A549 (cell line): ENCODE measurements at regions not wholly inside any gene's neighbourhood (a gene's known extent, or its start where the extent isn't known, plus 50 kb on each side); places are given as distances from the start of the nearest gene placed in this dataset.

Source experiments
- ATAC-seq, 2 experiments: fragments of 200-7000 bp in 1 of 2; fragments of >200 bp in 1 of 2; cut with Nextera tagmentation in 1 of 2; cut with Tn5 transposase in 1 of 2; 3 replicates each; pipeline versions ENCODE4 v1.8.0 to v1.9.1; 2018 to 2020; ENCODE audit warnings: mild to moderate bottlenecking in 1 of 2, moderate library complexity in 1 of 2
- CTCF ChIA-PET: fragments of 300-600 bp; sonication (Branson Sonifier 250); formaldehyde crosslinking; extraction: SDS; loops from one replicate; lab custom pipeline; 2021; ENCODE audit warnings: antibody characterized with exemption, inconsistent platforms; lab: Yijun Ruan, JAX
- POLR2A ChIA-PET: fragments of 350-600 bp; formaldehyde crosslinking; extraction: SDS; loops from one replicate; lab custom pipeline; 2021; ENCODE audit warnings: antibody characterized with exemption, inconsistent platforms; lab: Yijun Ruan, JAX
- DNase-seq, 2 experiments: peaks; one replicate each; pipeline versions ENCODE4 v3.0.0 to v3.0.0-alpha.2; 2011 to 2016; ENCODE audit warnings: low read depth in 1 of 2, low spot score in 1 of 2
- FAIRE-seq: peaks from 2 replicates; lab custom pipeline; 2011; peaks lifted over from hg19 to GRCh38; lab: Jason Lieb, UNC
- H3K27ac ChIP-seq, 2 experiments: fragments of >200 bp; sonication (Bioruptor Twin); formaldehyde crosslinking; 3 replicates each; pipeline ENCODE4 v1.5.1; 2016 to 2017
- H3K4me1 ChIP-seq: fragments of >200 bp; sonication (Bioruptor Twin); formaldehyde crosslinking; 3 replicates; pipeline ENCODE4 v1.6.1; 2016
- H3K4me2 ChIP-seq: fragments of >200 bp; sonication (Bioruptor Twin); formaldehyde crosslinking; 3 replicates; pipeline ENCODE4 v1.6.1; 2016
- H3K4me3 ChIP-seq: fragments of >200 bp; sonication (Bioruptor Twin); formaldehyde crosslinking; 3 replicates; pipeline ENCODE4 v1.5.1; 2016
- H3K9me3 ChIP-seq: fragments of >200 bp; sonication (Bioruptor Twin); formaldehyde crosslinking; 3 replicates; pipeline ENCODE4 v1.6.1; 2016
- BCL3 ChIP-seq: fragments of >200 bp; sonication (Bioruptor Twin); formaldehyde crosslinking; IDR thresholded peaks from 3 replicates; pipeline ENCODE4 v1.6.1; 2016
- CBX8 ChIP-seq: fragments of 200-600 bp; sonication (generic); IDR thresholded peaks from 2 replicates; pipeline ENCODE4 v1.6.1; 2016
- CEBPB ChIP-seq, 2 experiments: fragments of >200 bp in 1 of 2; sonication (Bioruptor Twin) in 1 of 2; formaldehyde crosslinking in 1 of 2; IDR thresholded peaks; 2 replicates each; pipeline ENCODE4 v1.6.1; 2012 to 2016
- ELK1 ChIP-seq: fragments of 150-350 bp; IDR thresholded peaks from 2 replicates; pipeline ENCODE4 v1.6.1; 2014; ENCODE audit warnings: low read depth, mild to moderate bottlenecking, low read length
- EP300 ChIP-seq, 2 experiments: fragments of >200 bp; sonication (Bioruptor Twin); formaldehyde crosslinking; IDR thresholded peaks; 2 replicates in 1 of 2; 3 replicates in 1 of 2; pipeline ENCODE4 v1.6.1; 2016 to 2017
- ESRRA ChIP-seq: fragments of 150-350 bp; IDR thresholded peaks from 2 replicates; pipeline ENCODE4 v1.6.1; 2014; ENCODE audit warnings: mild to moderate bottlenecking, low read length, borderline replicate concordance
- HDAC2 ChIP-seq: fragments of 200-600 bp; sonication (generic); IDR thresholded peaks from 2 replicates; pipeline ENCODE4 v1.6.1; 2016
- HES2 ChIP-seq: fragments of >200 bp; sonication (Bioruptor Twin); formaldehyde crosslinking; IDR thresholded peaks from 2 replicates; pipeline ENCODE4 v1.6.1; 2016
- HEYL ChIP-seq: fragments of 250-450 bp; sonication (Bioruptor Pico); IDR thresholded peaks from 2 replicates; pipeline ENCODE4 v1.8.0; 2021; ENCODE audit warnings: mild to moderate bottlenecking, moderate library complexity
- HMGXB4 ChIP-seq: fragments of 250-450 bp; sonication (Bioruptor Pico); IDR thresholded peaks from 2 replicates; pipeline ENCODE4 v1.5.0; 2021; ENCODE audit warnings: mild to moderate bottlenecking, moderate library complexity, borderline replicate concordance
- HOXB13 ChIP-seq: fragments of 250-450 bp; sonication (Bioruptor Pico); IDR thresholded peaks from 2 replicates; pipeline ENCODE4 v1.5.0; 2020; ENCODE audit warnings: low read depth, mild to moderate bottlenecking, moderate library complexity
- JUN ChIP-seq, 2 experiments: fragments of >200 bp; sonication (Bioruptor Twin); formaldehyde crosslinking; IDR thresholded peaks; 2 replicates in 1 of 2; 3 replicates in 1 of 2; pipeline ENCODE4 v1.6.1; 2016 to 2017
- MAFK ChIP-seq: fragments of 450-650 bp; IDR thresholded peaks from 2 replicates; pipeline ENCODE4 v1.6.1; 2014; ENCODE audit not compliant: partially characterized antibody
- PBX3 ChIP-seq: IDR thresholded peaks from 2 replicates; pipeline ENCODE4 v1.6.1; 2012
- POLR2A ChIP-seq: IDR thresholded peaks from 2 replicates; pipeline ENCODE4 v1.6.1; 2012; ENCODE audit warnings: mild to moderate bottlenecking, low read length
- RCOR1 ChIP-seq: fragments of 150-350 bp; IDR thresholded peaks from 2 replicates; pipeline ENCODE4 v1.6.1; 2014; ENCODE audit warnings: antibody characterized with exemption, low read length, low read depth
- WGBS: methylation state at CpG from one replicate; pipeline ENCODE4 v1.1.6; 2017; ENCODE audit errors: missing lambda C conversion rate; 5-methylcytosine and 5-hydroxymethylcytosine counted together

GRCh38 chr2:221286406-221286805 is 285.7 kb downstream of the EPHA4 start:
- H3K9me3 ChIP-seq: no peaks in the 10 kb centered on the region
- POLR2A ChIA-PET: no interaction called here
- no peak for DNase-seq
- H3K27ac ChIP-seq: no peak overlapping the region
- TF ChIP-seq HES2 (no peak), HEYL (CRISPR knock-in tag) (no peak), PBX3 (no peak), JUN (IDR thresholded peaks at IDR 0.05) (no peak), HMGXB4 (CRISPR knock-in tag) (no peak), BCL3 (no peak), EP300 (IDR thresholded peaks at IDR 0.05) (no peak)
- CTCF ChIA-PET: no interaction called here
- H3K4me2 ChIP-seq: no peak overlapping the region
- ATAC-seq: no peak
- H3K4me3 ChIP-seq: no peak overlapping the region
- H3K4me1 ChIP-seq: no peaks in the 10 kb centered on the region
- no peak for FAIRE-seq

- no peak for TF ChIP-seq ESRRA
- TF ChIP-seq HOXB13 (CRISPR knock-in tag): no peak
- no peak for TF ChIP-seq CBX8
- TF ChIP-seq MAFK: no peak
- TF ChIP-seq CEBPB (IDR thresholded peaks at IDR 0.05): no peak
- TF ChIP-seq POLR2A: no peak
- TF ChIP-seq RCOR1: no peak
- Histone ChIP-seq H3K4me3 (no peak overlapping the region), H3K4me2 (no peak overlapping the region), H3K9me3 (no peaks in the 10 kb centered on the region), H3K4me1 (no peaks in the 10 kb centered on the region), H3K27ac (no peak overlapping the region)
- no peak for ATAC-seq
- ChIA-PET CTCF (interaction anchor here (0.7 kb wide), 1 partner anchor 230 kb away, joined by 3 read pairs; no protein-coding TSS in a partner anchor), POLR2A (no interaction called here)
- no peak for FAIRE-seq
- 16% methylated on average over 3 of the region's 3 CpGs for WGBS
- DNase-seq: no peak
These were observed 282.7 kb downstream of the EPHA4 start for GRCh38 chr2:221289389-221289788.

GRCh38 chr2:221289846-221290245 is 282.3 kb downstream of the EPHA4 start:
- DNase-seq (no peak), ATAC-seq (no peak), FAIRE-seq (no peak)
- Histone ChIP-seq H3K4me2 (no peak overlapping the region), H3K27ac (no peak overlapping the region), H3K4me1 (no peaks in the 10 kb centered on the region), H3K9me3 (no peaks in the 10 kb centered on the region), H3K4me3 (no peak overlapping the region)
- POLR2A ChIA-PET: no interaction called here
- TF ChIP-seq ESRRA (no peak), ELK1 (no peak), HDAC2 (no peak)
- CTCF ChIA-PET: interaction anchor here (0.7 kb wide), 1 partner anchor 187 kb away, joined by 3 read pairs; no protein-coding TSS in a partner anchor
